DOHH2 (cell line): ENCODE measurements at regions not wholly inside any gene's neighbourhood (a gene's known extent, or its start where the extent isn't known, plus 50 kb on each side); places are given as distances from the start of the nearest gene placed in this dataset.
"Not testable (repeated sequence)": the region's sequence is repeated elsewhere in the genome, so short reads cannot be mapped to it uniquely, and the experiment has no call there.

Experiments used
- H3F3A ChIP-seq: fragments of 200-600 bp; sonication (generic), shearing (Covaris generic); 2 replicates; pipeline ENCODE4 v1.6.0; 2016; ENCODE audit warnings: antibody characterized with exemption, mild to moderate bottlenecking; ENCODE audit not compliant: control insufficient read depth, insufficient read depth
- H3K27ac ChIP-seq: fragments of 200-600 bp; sonication (generic); 2 replicates; pipeline ENCODE4 v1.5.1; 2014; ENCODE audit warnings: low read depth, mild to moderate bottlenecking, low read length, moderate library complexity
- H3K27me3 ChIP-seq: fragments of 200-600 bp; sonication (generic); 2 replicates; pipeline ENCODE4 v1.6.1; 2014; ENCODE audit warnings: mild to moderate bottlenecking, low read length, mixed read lengths; ENCODE audit not compliant: control insufficient read depth
- H3K36me3 ChIP-seq: fragments of 200-600 bp; sonication (generic); 2 replicates; pipeline ENCODE4 v1.6.1; 2014; ENCODE audit warnings: mild to moderate bottlenecking, low read length, moderate library complexity, mixed read lengths; ENCODE audit not compliant: control insufficient read depth
- H3K4me1 ChIP-seq: fragments of 200-600 bp; sonication (generic); 2 replicates; pipeline ENCODE4 v1.6.1; 2014; ENCODE audit warnings: mild to moderate bottlenecking, low read length, mixed read lengths; ENCODE audit not compliant: control insufficient read depth
- H3K4me2 ChIP-seq: fragments of 200-600 bp; sonication (generic); 2 replicates; pipeline ENCODE4 v1.6.0; 2014; ENCODE audit warnings: mild to moderate bottlenecking, low read length, moderate library complexity
- H3K4me3 ChIP-seq: fragments of 200-600 bp; sonication (generic); 2 replicates; pipeline ENCODE4 v1.5.1; 2014; ENCODE audit warnings: mild to moderate bottlenecking, low read length, mixed read lengths
- H3K79me2 ChIP-seq: fragments of 200-600 bp; sonication (generic); 2 replicates; pipeline ENCODE4 v1.6.1; 2014; ENCODE audit warnings: mild to moderate bottlenecking, low read length, mixed read lengths; ENCODE audit not compliant: control insufficient read depth
- H3K9me2 ChIP-seq: fragments of 200-600 bp; sonication (generic); replicated peaks from 2 replicates; pipeline ENCODE4 v1.6.1; 2014; ENCODE audit warnings: mild to moderate bottlenecking, low read length, mixed read lengths; ENCODE audit not compliant: control insufficient read depth
- H3K9me3 ChIP-seq: fragments of 200-600 bp; sonication (generic); 2 replicates; pipeline ENCODE4 v1.6.1; 2014; ENCODE audit warnings: antibody characterized with exemption, low read length, mixed read lengths; ENCODE audit not compliant: control insufficient read depth, insufficient read depth
- H4K20me1 ChIP-seq: fragments of 200-600 bp; sonication (generic); 2 replicates; pipeline ENCODE4 v1.6.0; 2014; ENCODE audit warnings: low read depth, mild to moderate bottlenecking, antibody characterized with exemption, low read length, moderate library complexity; ENCODE audit not compliant: control insufficient read depth, insufficient read depth
- EZH2phosphoT487 ChIP-seq: fragments of 200-600 bp; sonication (generic); IDR thresholded peaks from 2 replicates; pipeline ENCODE4 v1.6.1; 2017; ENCODE audit warnings: borderline replicate concordance, mild to moderate bottlenecking, antibody characterized with exemption, low read length, moderate library complexity, mixed read lengths
- TF ChIP-seq, protein P1 (sequence below): fragments of 200-600 bp; sonication (generic); IDR thresholded peaks from one replicate; pipeline ENCODE4 v1.5.1; 2014; ENCODE audit warnings: antibody characterized with exemption, mild to moderate bottlenecking, low read depth, low read length; ENCODE audit not compliant: poor library complexity, severe bottlenecking

DNA sequence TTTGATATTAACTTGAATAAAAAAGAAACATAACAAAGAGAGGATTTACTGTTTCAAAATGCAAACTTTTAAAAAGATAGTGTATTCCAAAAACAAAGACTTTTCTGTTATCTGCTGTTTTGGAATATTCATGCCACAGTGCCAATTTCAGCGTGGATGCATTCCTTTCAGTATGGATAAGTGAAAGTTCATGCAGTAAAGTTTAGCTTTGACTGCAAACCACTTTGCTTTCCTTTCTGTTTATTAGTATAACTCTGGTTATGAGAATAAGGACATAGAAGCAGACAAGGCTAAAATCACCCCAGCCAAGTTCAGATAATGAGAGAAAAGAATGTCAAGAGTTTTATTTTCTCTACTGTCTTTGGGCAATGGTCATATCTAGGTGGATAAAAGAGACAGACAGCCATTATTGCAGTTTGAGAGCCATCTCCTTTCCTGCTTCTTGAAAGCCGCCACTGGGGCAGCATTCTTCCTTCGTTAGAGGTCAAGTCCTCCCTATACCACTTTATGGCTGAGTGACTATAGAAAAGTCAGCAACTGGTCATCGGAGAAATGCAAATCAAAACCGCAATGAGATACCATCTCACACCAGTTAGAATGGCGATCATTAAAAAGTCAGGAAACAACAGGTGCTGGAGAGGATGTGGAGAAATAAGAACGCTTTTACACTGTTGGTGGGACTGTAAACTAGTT is 82.4 kb upstream of the BLID start:
- no peaks in the 10 kb centered on the region for H3K9me2 ChIP-seq
- no peaks in the 10 kb centered on the region for H3K36me3 ChIP-seq
- no peak overlapping the region for H3K27ac ChIP-seq
- peaks cover 9% of the 10 kb centered on the region; the same call in 1 of the 2 replicates for H3K27me3 ChIP-seq
- H3K79me2 ChIP-seq = no peaks in the 10 kb centered on the region
- TF ChIP-seq, protein P1, sequence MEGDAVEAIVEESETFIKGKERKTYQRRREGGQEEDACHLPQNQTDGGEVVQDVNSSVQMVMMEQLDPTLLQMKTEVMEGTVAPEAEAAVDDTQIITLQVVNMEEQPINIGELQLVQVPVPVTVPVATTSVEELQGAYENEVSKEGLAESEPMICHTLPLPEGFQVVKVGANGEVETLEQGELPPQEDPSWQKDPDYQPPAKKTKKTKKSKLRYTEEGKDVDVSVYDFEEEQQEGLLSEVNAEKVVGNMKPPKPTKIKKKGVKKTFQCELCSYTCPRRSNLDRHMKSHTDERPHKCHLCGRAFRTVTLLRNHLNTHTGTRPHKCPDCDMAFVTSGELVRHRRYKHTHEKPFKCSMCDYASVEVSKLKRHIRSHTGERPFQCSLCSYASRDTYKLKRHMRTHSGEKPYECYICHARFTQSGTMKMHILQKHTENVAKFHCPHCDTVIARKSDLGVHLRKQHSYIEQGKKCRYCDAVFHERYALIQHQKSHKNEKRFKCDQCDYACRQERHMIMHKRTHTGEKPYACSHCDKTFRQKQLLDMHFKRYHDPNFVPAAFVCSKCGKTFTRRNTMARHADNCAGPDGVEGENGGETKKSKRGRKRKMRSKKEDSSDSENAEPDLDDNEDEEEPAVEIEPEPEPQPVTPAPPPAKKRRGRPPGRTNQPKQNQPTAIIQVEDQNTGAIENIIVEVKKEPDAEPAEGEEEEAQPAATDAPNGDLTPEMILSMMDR = no peak
- TF ChIP-seq EZH2phosphoT487 = no peak
- H3K4me3 ChIP-seq = no peak overlapping the region
- no peaks in the 10 kb centered on the region for H3K9me3 ChIP-seq
- no peaks in the 10 kb centered on the region for H3K4me1 ChIP-seq
- H3F3A ChIP-seq = no peaks in the 10 kb centered on the region
- no peak overlapping the region for H3K4me2 ChIP-seq
- no peaks in the 10 kb centered on the region for H4K20me1 ChIP-seq

DNA sequence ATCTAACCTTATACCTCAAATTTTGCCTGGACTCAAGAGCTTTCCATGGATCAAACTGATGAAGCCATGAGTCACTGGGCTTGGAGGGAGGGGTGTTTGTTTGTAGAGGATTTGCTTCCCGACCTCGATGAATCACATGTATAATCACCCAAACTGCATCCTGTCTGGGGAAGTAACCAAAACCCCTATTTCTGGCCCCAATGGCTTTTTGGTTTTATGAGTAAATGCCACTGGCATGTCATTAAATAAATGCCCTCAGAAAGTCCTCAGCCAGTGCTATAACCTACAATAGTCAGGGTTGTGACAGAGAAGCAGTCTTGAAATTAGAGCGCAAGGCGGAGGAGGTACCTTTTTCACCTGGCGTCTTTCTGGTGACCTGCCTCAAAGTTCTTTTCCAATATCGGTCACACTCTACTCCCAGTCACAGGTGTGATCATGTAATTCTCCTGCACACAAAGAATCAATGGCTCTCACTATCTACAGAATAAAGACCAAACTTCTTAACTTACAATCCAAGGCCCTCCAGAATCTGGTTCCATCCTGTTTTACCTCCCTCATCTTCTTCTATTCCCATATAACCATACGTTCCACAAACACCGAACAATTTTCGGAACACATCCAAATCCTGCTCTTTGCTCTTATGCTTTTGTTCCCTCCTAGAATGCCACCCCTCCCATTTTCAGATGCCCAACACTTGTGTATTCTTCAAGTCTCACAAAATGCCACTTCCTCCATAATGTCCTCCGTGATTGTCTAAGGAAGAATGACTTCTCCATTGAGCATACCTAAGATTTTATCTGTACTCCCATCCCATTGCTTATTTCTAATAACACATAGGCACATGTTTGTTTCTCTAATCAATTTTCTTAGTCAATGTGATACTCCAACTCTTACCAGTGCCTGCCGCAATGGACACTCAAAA is 81.3 kb upstream of the BLID start:
- Histone ChIP-seq H3K36me3 (no peaks in the 10 kb centered on the region), H4K20me1 (no peaks in the 10 kb centered on the region), H3F3A (no peaks in the 10 kb centered on the region), H3K9me3 (no peaks in the 10 kb centered on the region), H3K9me2 (no peaks in the 10 kb centered on the region), H3K79me2 (no peaks in the 10 kb centered on the region), H3K4me2 (no peak overlapping the region), H3K27ac (no peak overlapping the region), H3K27me3 (peaks cover 6% of the 10 kb centered on the region; the same call in 1 of the 2 replicates), H3K4me3 (no peak overlapping the region), H3K4me1 (no peaks in the 10 kb centered on the region)
- TF ChIP-seq, protein P1 = no peak
- no peak for TF ChIP-seq EZH2phosphoT487

DNA sequence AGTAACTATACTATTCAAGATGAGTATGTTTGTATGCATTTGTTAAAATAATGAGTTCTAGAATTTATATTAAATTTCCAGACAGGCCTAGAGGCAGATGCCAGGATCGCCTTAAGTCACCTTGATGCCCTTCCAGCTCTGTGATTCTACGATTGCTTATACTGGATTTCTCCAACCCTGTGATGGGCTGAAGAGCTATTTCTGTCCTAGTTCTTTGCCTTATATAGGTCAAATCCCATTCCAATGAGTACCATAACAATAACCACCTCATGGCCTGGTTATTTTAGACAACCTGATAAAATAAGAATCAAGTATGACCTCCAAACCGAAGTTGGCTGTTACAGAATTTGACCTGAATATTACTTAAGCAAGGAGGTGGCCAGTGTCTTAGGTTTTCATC is 79.8 kb upstream of the BLID start:
- no peaks in the 10 kb centered on the region for H3F3A ChIP-seq

DNA sequence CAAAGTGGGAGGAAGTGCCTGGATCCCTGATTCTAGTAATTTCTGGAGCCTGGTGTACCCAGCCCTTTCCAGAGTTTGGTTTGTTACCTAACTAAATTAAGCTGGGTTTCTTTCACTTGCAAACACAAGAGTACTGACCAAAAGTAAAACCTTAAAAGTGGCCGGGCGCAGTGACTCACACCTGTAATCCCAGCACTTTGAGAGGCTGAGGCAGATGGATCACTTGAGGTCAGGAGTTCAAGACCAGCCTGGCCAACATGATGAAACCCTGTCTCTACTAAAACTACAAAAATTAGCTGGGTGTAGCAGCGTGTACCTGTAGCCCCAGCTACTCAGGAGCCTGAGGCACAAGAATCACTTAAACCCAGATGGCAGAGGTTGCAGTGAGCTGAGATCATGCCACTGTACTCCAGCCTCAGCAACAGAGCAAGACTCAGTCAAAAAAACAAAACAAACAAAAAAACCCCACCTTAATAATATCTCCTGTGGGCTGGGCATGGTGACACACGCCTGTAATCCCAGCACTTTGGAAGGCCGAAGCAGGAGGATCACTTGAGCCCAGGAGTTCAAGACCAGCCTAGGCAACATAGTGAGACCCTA is 78.0 kb upstream of the BLID start:
- not testable (repeated sequence) for H4K20me1 ChIP-seq, H3K9me3 ChIP-seq, H3K27ac ChIP-seq, H3K36me3 ChIP-seq, H3K79me2 ChIP-seq, H3K27me3 ChIP-seq, H3K4me3 ChIP-seq, H3K9me2 ChIP-seq, H3K4me1 ChIP-seq, H3K4me2 ChIP-seq, H3F3A ChIP-seq

More for the DNA sequence above, 79.8 kb upstream of the BLID start:
- H3K9me2 ChIP-seq = no peaks in the 10 kb centered on the region
- H3K79me2 ChIP-seq = no peaks in the 10 kb centered on the region
- peaks cover 10% of the 10 kb centered on the region; the same call in 1 of the 2 replicates for H3K27me3 ChIP-seq
- TF ChIP-seq, protein P1 = no peak
- TF ChIP-seq EZH2phosphoT487 = no peak
- no peaks in the 10 kb centered on the region for H3K36me3 ChIP-seq
- H4K20me1 ChIP-seq = no peaks in the 10 kb centered on the region
- no peak overlapping the region for H3K27ac ChIP-seq
- H3K4me1 ChIP-seq = no peaks in the 10 kb centered on the region
- H3K9me3 ChIP-seq = no peaks in the 10 kb centered on the region
- H3K4me2 ChIP-seq = no peak overlapping the region
- no peak overlapping the region for H3K4me3 ChIP-seq
